ENCODE measurements at regions not wholly inside any gene's neighbourhood (a gene's known extent, or its start where the extent isn't known, plus 50 kb on each side); places are given as distances from the start of the nearest gene placed in this dataset.

- TF ChIP-seq ZBTB33 (IDR thresholded peaks at IDR 0.05; ENCODE audit: borderline replicate concordance, low read depth) (no peak), RXRA (IDR thresholded peaks at IDR 0.05; ENCODE audit: borderline replicate concordance, low read depth) (no peak), ELF1 (IDR thresholded peaks at IDR 0.05) (no peak), TEAD4 (IDR thresholded peaks at IDR 0.05; ENCODE audit: borderline replicate concordance, insufficient read depth) (peak; percentile 63; the same call in 1 of the 2 replicates), PBX3 (IDR thresholded peaks at IDR 0.05) (peak; percentile 69), EZH2phosphoT487 (IDR thresholded peaks at IDR 0.05; ENCODE audit: borderline replicate concordance, low read depth) (no peak), NFIC (IDR thresholded peaks at IDR 0.05; ENCODE audit: borderline replicate concordance) (peak; percentile 21; the same call in 1 of the 2 replicates), FOXM1 (IDR thresholded peaks at IDR 0.05; ENCODE audit: low read depth) (no peak)
- TF ChIP-seq, protein P1, sequence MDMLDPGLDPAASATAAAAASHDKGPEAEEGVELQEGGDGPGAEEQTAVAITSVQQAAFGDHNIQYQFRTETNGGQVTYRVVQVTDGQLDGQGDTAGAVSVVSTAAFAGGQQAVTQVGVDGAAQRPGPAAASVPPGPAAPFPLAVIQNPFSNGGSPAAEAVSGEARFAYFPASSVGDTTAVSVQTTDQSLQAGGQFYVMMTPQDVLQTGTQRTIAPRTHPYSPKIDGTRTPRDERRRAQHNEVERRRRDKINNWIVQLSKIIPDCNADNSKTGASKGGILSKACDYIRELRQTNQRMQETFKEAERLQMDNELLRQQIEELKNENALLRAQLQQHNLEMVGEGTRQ (IDR thresholded peaks at IDR 0.05; ENCODE audit: borderline replicate concordance, low read depth, low read length): no peak
These were observed 244.2 kb downstream of the IPMK start (continued) for GRCh38 chr10:58023341-58024073.

DNA sequence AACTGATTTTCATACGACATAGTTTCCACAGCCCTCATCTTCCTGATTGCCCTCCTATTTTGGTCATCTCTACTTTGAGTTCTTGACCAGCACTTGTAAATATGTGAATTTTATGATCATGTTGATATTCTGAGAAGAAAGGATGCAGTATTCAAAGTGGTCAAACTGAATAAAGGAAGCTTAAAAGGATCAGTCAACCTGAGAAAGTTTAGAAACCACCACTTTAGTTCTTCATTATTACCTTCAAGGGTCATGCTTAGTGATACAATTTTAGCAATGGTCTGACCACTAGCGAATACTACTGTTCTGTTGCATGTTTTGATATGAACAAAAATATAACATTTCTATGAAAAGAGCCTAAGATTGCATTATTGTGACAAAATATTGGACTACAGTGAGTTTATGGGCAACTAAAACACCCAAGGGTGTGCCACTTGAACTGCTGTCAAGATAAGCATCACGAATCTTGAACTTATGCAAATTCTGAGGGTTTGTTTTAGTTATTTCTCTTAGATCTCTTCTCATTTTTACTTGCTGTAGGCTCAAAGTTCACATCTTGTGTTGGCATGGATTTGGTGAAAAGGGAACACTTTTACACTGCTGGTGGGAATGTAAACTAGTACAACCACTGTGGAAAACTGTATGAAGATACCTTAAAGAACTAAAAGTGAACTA lies 247.7 kb downstream of the IPMK start:
- Histone ChIP-seq H3F3A (replicated peaks; ENCODE audit: insufficient read depth) (peaks cover 20% of the 10 kb centered on the region), H3K4me3 (ENCODE audit: low read depth in 2 of 2, low read length in 1 of 2) (no peak overlapping the region), H3K79me2 (ENCODE audit: insufficient read depth) (no peaks in the 10 kb centered on the region), H3K9me2 (no peaks in the 10 kb centered on the region), H3K27ac (ENCODE audit: low read depth in 2 of 2, low read length in 1 of 2) (no peak overlapping the region), H3K36me3 (replicated peaks in 1 of 2; ENCODE audit: control insufficient read depth in 1 of 2, insufficient read depth in 2 of 2, low read length in 1 of 2) (no peaks in the 10 kb centered on the region), H3K4me2 (no peak overlapping the region), H2AFZ (ENCODE audit: low read depth) (no peak overlapping the region), H3K4me1 (ENCODE audit: control insufficient read depth in 1 of 2, insufficient read depth in 2 of 2, low read depth in 1 of 2, low read length in 1 of 2) (peaks cover 0 to 3% of the 10 kb centered on the region in 2 experiments; a peak in 1 of 4 replicates), H3K27me3 (ENCODE audit: insufficient read depth) (no peaks in the 10 kb centered on the region), H4K20me1 (ENCODE audit: insufficient read depth) (no peaks in the 10 kb centered on the region), H3K9me3 (no peaks in the 10 kb centered on the region), H3K9ac (no peak overlapping the region)
- CTCF ChIA-PET: no interaction called here
- 62% methylated on average over 3 of the region's 3 CpGs for WGBS (ENCODE audit: low lambda C conversion rate)
- POLR2A ChIA-PET: no interaction called here
- DNase-seq: no peak
- TF ChIP-seq YY1 (IDR thresholded peaks at IDR 0.05; ENCODE audit: low read depth): no peak
- TF ChIP-seq TCF12 (IDR thresholded peaks at IDR 0.05): no peak
- TF ChIP-seq TAF1 (IDR thresholded peaks at IDR 0.05; ENCODE audit: borderline replicate concordance, low read depth, low read length): no peak
- no peak for TF ChIP-seq RCOR1 (IDR thresholded peaks at IDR 0.05; ENCODE audit: low read length)
- no peak for TF ChIP-seq SMC3 (IDR thresholded peaks at IDR 0.05; ENCODE audit: low read depth, low read length)
- TF ChIP-seq IRF3 (IDR thresholded peaks at IDR 0.05; ENCODE audit: low read depth, low read length): no peak
- TF ChIP-seq EP300 (IDR thresholded peaks at IDR 0.05; ENCODE audit: borderline replicate concordance in 1 of 2, low read depth in 1 of 2, low read length in 1 of 2): no peak
- TF ChIP-seq MAX (IDR thresholded peaks at IDR 0.05; ENCODE audit: low read depth): no peak
- no peak for TF ChIP-seq ELF1 (IDR thresholded peaks at IDR 0.05)
- no peak for TF ChIP-seq RFX5 (IDR thresholded peaks at IDR 0.05; ENCODE audit: low read length)
- TF ChIP-seq REST (IDR thresholded peaks at IDR 0.05; ENCODE audit: low read depth, low read length): no peak
- TF ChIP-seq POLR2AphosphoS5 (IDR thresholded peaks at IDR 0.05; ENCODE audit: low read depth, low read length): no peak
